IgD-negative memory B cell (primary cell): ENCODE measurements at regions not wholly inside any gene's neighbourhood (a gene's known extent, or its start where the extent isn't known, plus 50 kb on each side); places are given as distances from the start of the nearest gene placed in this dataset.

Source experiments
- H3K27ac Mint-ChIP-seq, 3 donors: one replicate each; pipeline ENCODE4 v1.8.0; 2020 to 2022; ENCODE audit warnings: mild to moderate bottlenecking in 3 of 3, mixed read lengths in 3 of 3, moderate library complexity in 1 of 3
- H3K27me3 Mint-ChIP-seq: one replicate; pipeline ENCODE4 v1.8.0; 2021; ENCODE audit warnings: mixed read lengths
- H3K36me3 Mint-ChIP-seq: one replicate; pipeline ENCODE4 v1.8.0; 2020; ENCODE audit warnings: mild to moderate bottlenecking, mixed read lengths
- H3K4me1 Mint-ChIP-seq, 3 donors: one replicate each; pipeline ENCODE4 v1.8.0; 2020 to 2022; ENCODE audit warnings: mixed read lengths in 3 of 3, mild to moderate bottlenecking in 1 of 3
- H3K4me3 Mint-ChIP-seq, 4 donors: one replicate each; pipeline ENCODE4 v1.8.0; 2020 to 2022; ENCODE audit warnings: mild to moderate bottlenecking in 4 of 4, mixed read lengths in 4 of 4, moderate library complexity in 3 of 4
- H3K9me3 Mint-ChIP-seq, 3 donors: one replicate each; pipeline ENCODE4 v1.8.0; 2020 to 2021; ENCODE audit warnings: mixed read lengths in 3 of 3, mild to moderate bottlenecking in 1 of 3

DNA sequence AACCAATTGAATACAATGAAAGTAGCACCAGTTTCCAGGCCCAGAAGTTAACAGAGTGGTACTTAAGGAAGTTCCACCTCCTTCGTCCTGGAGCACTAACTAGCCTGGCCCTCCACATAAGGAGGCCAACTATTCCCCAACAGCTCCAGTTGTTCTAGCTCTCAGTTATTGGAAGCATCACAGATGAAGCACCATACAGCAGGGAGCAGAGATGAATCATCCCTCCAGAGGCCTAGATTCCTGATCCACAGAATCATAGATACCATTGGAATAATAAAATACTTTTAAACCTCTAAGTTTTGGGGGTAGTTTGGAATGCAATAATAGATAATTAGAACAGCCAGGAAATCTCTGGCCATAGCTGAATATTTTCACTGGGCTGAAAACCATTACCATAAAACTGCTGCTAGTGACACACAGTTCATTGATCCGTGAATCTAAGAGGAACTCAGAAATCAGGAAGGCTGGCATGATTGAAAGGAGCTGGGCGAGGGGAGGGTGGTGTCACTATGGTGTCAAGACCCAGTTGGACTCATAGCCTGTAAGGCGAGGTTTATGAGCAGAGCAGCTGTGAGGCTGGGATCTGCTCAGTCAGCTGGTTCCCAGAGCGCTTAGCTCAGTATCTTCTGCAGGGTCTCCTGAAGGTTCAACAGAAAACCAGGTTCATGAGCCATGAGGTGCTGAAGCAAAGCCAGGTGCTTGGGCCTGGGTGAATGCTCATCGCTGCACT, 371.4 kb upstream of the TMTC1 start:
- H3K4me3 Mint-ChIP-seq: no peak overlapping the region
- no peaks in the 10 kb centered on the region for H3K4me1 Mint-ChIP-seq
- peaks cover 6 to 24% (median 14%) of the 10 kb centered on the region in 3 donors for H3K9me3 Mint-ChIP-seq
- no peaks in the 10 kb centered on the region for H3K27me3 Mint-ChIP-seq
- H3K36me3 Mint-ChIP-seq: no peaks in the 10 kb centered on the region
- H3K27ac Mint-ChIP-seq: no peak overlapping the region

DNA sequence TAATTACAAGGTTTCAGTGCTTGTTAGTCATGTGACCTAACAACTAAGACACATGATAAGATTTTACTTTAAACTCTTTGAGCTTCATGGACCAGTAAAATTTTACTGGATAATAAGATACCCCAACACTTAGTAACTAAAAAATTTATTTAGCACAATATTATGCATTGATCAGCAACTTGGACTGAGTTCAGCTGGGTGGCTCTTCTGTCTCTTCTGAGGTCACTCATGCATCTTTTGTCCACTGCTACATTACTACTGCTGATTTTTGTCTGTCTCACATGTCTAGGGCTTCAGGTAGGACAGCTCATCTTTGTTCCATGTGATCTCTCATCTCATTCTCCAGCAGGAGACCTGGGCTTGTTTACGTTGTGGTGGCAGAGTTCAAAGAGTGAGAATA, 370.2 kb upstream of the TMTC1 start:
- H3K4me1 Mint-ChIP-seq: no peaks in the 10 kb centered on the region
- no peak overlapping the region for H3K4me3 Mint-ChIP-seq
- no peaks in the 10 kb centered on the region for H3K36me3 Mint-ChIP-seq
- no peaks in the 10 kb centered on the region for H3K27me3 Mint-ChIP-seq
- no peak overlapping the region for H3K27ac Mint-ChIP-seq
- H3K9me3 Mint-ChIP-seq: peaks cover 10 to 24% (median 12%) of the 10 kb centered on the region in 3 donors

DNA sequence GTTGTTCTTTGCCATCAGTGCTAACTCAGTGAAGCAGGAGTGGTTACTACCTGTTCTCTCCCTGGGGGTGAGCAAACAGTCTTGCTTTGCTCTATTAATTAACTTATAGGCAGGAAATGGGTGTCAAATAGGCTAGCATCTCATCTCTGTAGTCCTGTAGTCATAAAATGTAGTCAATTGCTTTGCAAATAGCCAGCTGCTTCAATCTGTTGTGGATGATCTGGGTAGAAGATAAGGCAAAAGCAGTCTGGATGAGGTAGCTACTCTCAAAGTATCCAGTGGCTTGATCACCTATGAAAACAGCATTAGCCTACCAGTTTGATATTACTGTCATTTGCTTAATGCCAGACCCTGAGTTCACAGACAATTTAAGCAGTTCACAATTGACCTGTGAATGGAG, 369.0 kb upstream of the TMTC1 start:
- Mint-ChIP-seq H3K27ac (no peak overlapping the region), H3K4me1 (no peaks in the 10 kb centered on the region), H3K4me3 (no peak overlapping the region), H3K9me3 (peaks cover 10 to 25% (median 10%) of the 10 kb centered on the region in 3 donors), H3K36me3 (no peaks in the 10 kb centered on the region), H3K27me3 (no peaks in the 10 kb centered on the region)

- H3K27me3 Mint-ChIP-seq: no peaks in the 10 kb centered on the region
- H3K4me3 Mint-ChIP-seq: no peak overlapping the region
- no peaks in the 10 kb centered on the region for H3K4me1 Mint-ChIP-seq
- H3K36me3 Mint-ChIP-seq: no peaks in the 10 kb centered on the region
- H3K9me3 Mint-ChIP-seq: peaks cover 10 to 25% (median 10%) of the 10 kb centered on the region in 3 donors
- H3K27ac Mint-ChIP-seq: no peak overlapping the region
These were observed 368.1 kb upstream of the TMTC1 start for GRCh38 chr12:30151831-30152230.

- H3K36me3 Mint-ChIP-seq: no peaks in the 10 kb centered on the region
- H3K4me1 Mint-ChIP-seq: no peaks in the 10 kb centered on the region
- H3K27me3 Mint-ChIP-seq: no peaks in the 10 kb centered on the region
- no peak overlapping the region for H3K27ac Mint-ChIP-seq
- H3K4me3 Mint-ChIP-seq: no peak overlapping the region
- peaks cover 4 to 11% (median 9%) of the 10 kb centered on the region in 3 donors for H3K9me3 Mint-ChIP-seq
These were observed 362.8 kb upstream of the TMTC1 start for GRCh38 chr12:30146561-30146960.

- Mint-ChIP-seq H3K9me3 (peaks cover 2 to 8% (median 7%) of the 10 kb centered on the region in 3 donors), H3K36me3 (no peaks in the 10 kb centered on the region), H3K27me3 (no peaks in the 10 kb centered on the region), H3K4me3 (no peak overlapping the region), H3K27ac (no peak overlapping the region), H3K4me1 (no peaks in the 10 kb centered on the region)
These were observed 361.9 kb upstream of the TMTC1 start for GRCh38 chr12:30145684-30146032.

DNA sequence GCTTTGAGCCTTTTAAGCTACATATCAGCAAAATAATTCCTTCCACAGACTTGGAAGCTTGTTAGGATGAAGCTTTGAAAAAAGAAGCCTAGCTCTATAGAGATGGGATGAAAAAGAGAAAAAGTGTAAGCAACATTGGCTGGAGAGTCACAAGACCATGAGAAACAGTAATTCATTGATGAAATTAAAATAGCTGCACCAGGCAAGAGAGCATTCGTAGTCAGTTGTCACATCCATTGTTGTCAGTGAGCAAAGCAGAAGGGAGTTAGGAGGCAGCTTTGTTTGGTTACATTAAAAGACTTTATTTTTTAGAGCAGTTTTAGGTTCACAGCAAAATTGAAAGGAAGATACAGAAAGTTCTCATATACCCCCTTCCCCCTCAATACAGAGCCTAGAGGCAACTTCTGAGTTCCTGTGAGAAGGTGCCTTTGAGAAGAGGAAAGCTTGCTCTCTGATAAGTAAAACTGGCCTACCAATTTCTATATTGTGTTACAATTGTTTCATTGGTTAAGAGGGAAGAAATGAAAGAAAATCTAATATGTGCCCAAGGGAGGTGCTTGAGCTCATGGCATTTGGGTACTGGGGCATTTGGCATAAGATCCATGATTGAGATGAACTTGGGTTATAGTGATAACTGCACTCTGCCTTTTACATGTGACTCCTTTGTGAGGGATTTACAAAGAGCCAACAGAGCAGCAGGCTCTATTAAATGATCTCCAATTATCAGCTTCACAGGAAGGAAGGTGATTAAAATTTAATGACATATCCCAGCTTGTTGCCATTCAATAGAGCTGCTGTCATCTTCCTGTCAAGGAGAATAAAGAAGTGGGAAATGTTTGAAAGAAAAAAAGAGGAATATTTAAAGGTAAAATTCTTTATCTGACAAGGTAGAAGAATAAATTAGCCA, 361.3 kb upstream of the TMTC1 start:
- no peaks in the 10 kb centered on the region for H3K36me3 Mint-ChIP-seq
- peaks cover 2 to 7% (median 6%) of the 10 kb centered on the region in 3 donors for H3K9me3 Mint-ChIP-seq
- H3K4me1 Mint-ChIP-seq: no peaks in the 10 kb centered on the region
- no peak overlapping the region for H3K4me3 Mint-ChIP-seq
- no peaks in the 10 kb centered on the region for H3K27me3 Mint-ChIP-seq
- no peak overlapping the region for H3K27ac Mint-ChIP-seq

GRCh38 chr12:30142301-30142700, 358.6 kb upstream of the TMTC1 start:
- peaks cover 0 to 5% (median 4%) of the 10 kb centered on the region in 3 donors for H3K9me3 Mint-ChIP-seq
- peaks cover 1% of the 10 kb centered on the region for H3K27me3 Mint-ChIP-seq
- no peak overlapping the region for H3K27ac Mint-ChIP-seq
- no peaks in the 10 kb centered on the region for H3K36me3 Mint-ChIP-seq
- no peaks in the 10 kb centered on the region for H3K4me1 Mint-ChIP-seq
- H3K4me3 Mint-ChIP-seq: no peak overlapping the region

DNA sequence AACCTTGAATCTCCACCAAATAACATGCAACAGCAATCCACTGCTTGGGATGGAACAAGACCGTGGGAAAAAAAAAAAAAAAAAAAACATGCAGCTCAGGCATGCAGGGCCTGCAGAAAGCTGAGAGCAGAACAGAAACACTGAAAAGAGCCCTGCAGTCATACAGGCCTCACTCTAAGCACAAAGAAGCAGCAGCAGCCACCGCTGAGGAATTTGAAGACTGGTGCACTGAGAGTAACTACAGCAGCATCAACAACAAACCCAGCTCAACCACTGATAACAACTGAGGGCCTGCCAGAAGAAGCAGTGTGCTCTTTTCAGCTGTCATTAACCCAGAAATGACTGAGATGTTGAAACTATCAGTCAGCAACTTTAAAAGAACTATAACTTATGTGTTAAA, 354.7 kb upstream of the TMTC1 start:
- H3K27me3 Mint-ChIP-seq: peaks cover 1% of the 10 kb centered on the region
- peaks cover 0 to 5% (median 4%) of the 10 kb centered on the region in 3 donors for H3K9me3 Mint-ChIP-seq
- H3K36me3 Mint-ChIP-seq: no peaks in the 10 kb centered on the region
- no peak overlapping the region for H3K27ac Mint-ChIP-seq
- no peaks in the 10 kb centered on the region for H3K4me1 Mint-ChIP-seq
- H3K4me3 Mint-ChIP-seq: no peak overlapping the region

DNA sequence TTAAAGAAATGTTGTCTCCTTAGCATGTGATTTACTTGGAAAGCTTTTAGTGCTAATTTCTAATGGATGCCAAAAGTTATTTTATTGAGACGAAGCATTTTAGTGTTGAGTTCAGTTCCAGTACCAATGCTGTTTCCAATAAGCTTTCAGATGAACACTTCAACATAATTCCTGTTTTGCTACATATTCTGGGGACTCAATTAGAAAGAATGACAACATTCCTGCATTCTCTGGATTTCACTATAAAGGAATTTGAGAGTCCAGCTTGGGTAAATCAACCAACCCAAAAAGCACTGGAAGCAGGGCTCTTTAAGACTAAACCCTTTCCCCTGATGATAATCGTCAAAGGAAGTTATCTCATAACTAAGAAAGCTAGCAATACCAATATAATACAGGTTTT, 353.0 kb upstream of the TMTC1 start:
- H3K9me3 Mint-ChIP-seq: peaks cover 2 to 7% (median 6%) of the 10 kb centered on the region in 3 donors
- no peaks in the 10 kb centered on the region for H3K4me1 Mint-ChIP-seq
- no peak overlapping the region for H3K27ac Mint-ChIP-seq
- no peaks in the 10 kb centered on the region for H3K36me3 Mint-ChIP-seq
- H3K27me3 Mint-ChIP-seq: peaks cover 1% of the 10 kb centered on the region
- H3K4me3 Mint-ChIP-seq: no peak overlapping the region

GRCh38 chr12:30135776-30136175, 352.0 kb upstream of the TMTC1 start:
- peaks cover 1% of the 10 kb centered on the region for H3K36me3 Mint-ChIP-seq
- peaks cover 2 to 7% (median 6%) of the 10 kb centered on the region in 3 donors for H3K9me3 Mint-ChIP-seq
- H3K27me3 Mint-ChIP-seq: peaks cover 1% of the 10 kb centered on the region
- H3K4me1 Mint-ChIP-seq: no peaks in the 10 kb centered on the region
- no peak overlapping the region for H3K4me3 Mint-ChIP-seq
- H3K27ac Mint-ChIP-seq: no peak overlapping the region

- H3K4me1 Mint-ChIP-seq: no peaks in the 10 kb centered on the region
- H3K4me3 Mint-ChIP-seq: no peak overlapping the region
- H3K27me3 Mint-ChIP-seq: peaks cover 1% of the 10 kb centered on the region
- no peak overlapping the region for H3K27ac Mint-ChIP-seq
- H3K9me3 Mint-ChIP-seq: peaks cover 2 to 7% (median 6%) of the 10 kb centered on the region in 3 donors
- H3K36me3 Mint-ChIP-seq: peaks cover 2% of the 10 kb centered on the region
These were observed 350.5 kb upstream of the TMTC1 start for GRCh38 chr12:30134229-30134628.

DNA sequence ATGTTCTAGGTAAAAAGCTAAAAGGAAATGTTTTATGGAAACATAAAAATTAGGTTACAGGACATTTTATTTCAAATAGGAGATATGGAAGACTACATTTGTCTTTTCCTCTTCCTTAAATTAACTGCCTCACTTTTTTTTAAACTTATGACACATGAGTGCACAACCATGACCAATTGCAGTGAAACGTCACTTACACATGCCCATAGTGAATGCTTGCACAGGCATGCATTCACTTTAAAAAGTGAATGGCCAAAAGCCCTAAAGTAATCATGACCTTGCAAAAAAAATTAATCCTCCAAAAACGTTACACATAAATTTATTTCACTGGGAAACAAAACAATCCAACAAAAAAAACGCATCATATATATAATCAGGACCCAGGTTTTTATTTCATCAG, 343.2 kb upstream of the TMTC1 start:
- H3K27me3 Mint-ChIP-seq: no peaks in the 10 kb centered on the region
- H3K9me3 Mint-ChIP-seq: peaks cover 1 to 8% (median 3%) of the 10 kb centered on the region in 3 donors
- H3K4me1 Mint-ChIP-seq: no peaks in the 10 kb centered on the region
- H3K4me3 Mint-ChIP-seq: no peak overlapping the region
- peaks cover 2% of the 10 kb centered on the region for H3K36me3 Mint-ChIP-seq
- H3K27ac Mint-ChIP-seq: no peak overlapping the region

DNA sequence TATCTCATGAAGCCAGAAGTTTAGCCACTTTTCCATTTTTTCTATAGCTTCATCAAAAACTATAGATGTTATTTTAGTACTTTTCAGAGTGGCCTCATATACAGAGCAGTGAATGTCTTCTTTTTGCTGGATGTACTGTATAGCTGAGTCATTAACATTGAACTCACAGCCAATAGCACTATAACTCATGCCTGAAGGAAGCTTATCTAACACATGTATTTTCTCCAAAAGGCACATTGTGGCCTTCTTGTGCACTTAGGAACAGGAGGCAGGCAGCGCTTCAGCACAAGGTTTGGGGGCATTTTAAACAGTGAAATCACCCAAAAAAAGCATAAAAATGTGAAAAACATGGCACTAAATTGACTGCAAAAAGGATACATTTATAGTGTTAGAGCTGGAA, 336.8 kb upstream of the TMTC1 start:
- Mint-ChIP-seq H3K36me3 (no peaks in the 10 kb centered on the region), H3K27ac (no peak overlapping the region), H3K4me3 (no peak overlapping the region), H3K9me3 (peaks cover 0 to 8% (median 6%) of the 10 kb centered on the region in 3 donors), H3K27me3 (no peaks in the 10 kb centered on the region), H3K4me1 (no peaks in the 10 kb centered on the region)

GRCh38 chr12:30117483-30117882, 333.7 kb upstream of the TMTC1 start:
- Mint-ChIP-seq H3K9me3 (peaks cover 0 to 8% (median 6%) of the 10 kb centered on the region in 3 donors), H3K4me1 (no peaks in the 10 kb centered on the region), H3K4me3 (no peak overlapping the region), H3K27me3 (no peaks in the 10 kb centered on the region), H3K27ac (no peak overlapping the region), H3K36me3 (no peaks in the 10 kb centered on the region)
